Uterus (tissue), 2 donors: ENCODE measurements at regions not wholly inside any gene's neighbourhood (a gene's known extent, or its start where the extent isn't known, plus 50 kb on each side); places are given as distances from the start of the nearest gene placed in this dataset.

Experiments
- CTCF ChIP-seq, 4 experiments: fragments of 200-600 bp in 2 of 4; fragments of 450-650 bp in 2 of 4; sonication (generic) in 2 of 4; IDR thresholded peaks; one replicate each; pipeline ENCODE4 v1.5.1; 2016 to 2019; ENCODE audit warnings: antibody characterized with exemption in 4 of 4, mild to moderate bottlenecking in 2 of 4, moderate library complexity in 1 of 4
- POLR2A ChIP-seq, 2 donors: fragments of 450-650 bp; IDR thresholded peaks; one replicate each; pipeline ENCODE4 v1.6.1; 2016; ENCODE audit warnings: antibody characterized with exemption in 2 of 2, mild to moderate bottlenecking in 1 of 2, moderate library complexity in 1 of 2

GRCh38 chr11:101262995-101263394 is 133.4 kb upstream of the PGR start:
- no peak for TF ChIP-seq CTCF (IDR thresholded peaks at IDR 0.05)
- TF ChIP-seq POLR2A (IDR thresholded peaks at IDR 0.05), result no peak
